ENCODE measurements at regions not wholly inside any gene's neighbourhood (a gene's known extent, or its start where the extent isn't known, plus 50 kb on each side); places are given as distances from the start of the nearest gene placed in this dataset.
"Not testable (repeated sequence)": the region's sequence is repeated elsewhere in the genome, so short reads cannot be mapped to it uniquely, and the experiment has no call there.

GRCh38 chr10:117797296-117797695, 249.4 kb downstream of the RAB11FIP2 start:
- DNase-seq = no peak

- no peak for DNase-seq
Observed at GRCh38 chr10:117801691-117802090, 245.1 kb downstream of the RAB11FIP2 start.

GRCh38 chr10:117804470-117805011, 242.2 kb downstream of the RAB11FIP2 start:
- no peak for DNase-seq

DNA sequence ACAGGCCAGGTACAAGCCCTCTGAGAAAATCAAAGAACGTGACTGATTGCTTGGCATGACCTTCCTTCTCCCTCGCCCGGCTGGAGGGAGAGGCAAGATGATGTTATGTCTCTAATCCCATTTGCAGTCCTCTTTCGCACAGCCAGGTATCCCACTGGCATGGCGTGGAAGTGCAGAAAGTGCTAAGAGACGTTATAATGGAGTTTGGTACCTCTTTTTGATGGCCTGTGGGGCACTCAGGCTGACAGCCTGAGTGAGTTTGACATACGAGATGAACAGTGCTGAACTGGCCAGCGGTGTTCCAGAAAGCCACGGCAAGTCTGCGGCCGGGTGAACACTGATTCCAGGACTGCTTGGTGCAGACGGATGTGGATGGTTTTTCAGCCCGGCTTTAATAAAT, 241.6 kb downstream of the RAB11FIP2 start:
- no peak for DNase-seq

DNA sequence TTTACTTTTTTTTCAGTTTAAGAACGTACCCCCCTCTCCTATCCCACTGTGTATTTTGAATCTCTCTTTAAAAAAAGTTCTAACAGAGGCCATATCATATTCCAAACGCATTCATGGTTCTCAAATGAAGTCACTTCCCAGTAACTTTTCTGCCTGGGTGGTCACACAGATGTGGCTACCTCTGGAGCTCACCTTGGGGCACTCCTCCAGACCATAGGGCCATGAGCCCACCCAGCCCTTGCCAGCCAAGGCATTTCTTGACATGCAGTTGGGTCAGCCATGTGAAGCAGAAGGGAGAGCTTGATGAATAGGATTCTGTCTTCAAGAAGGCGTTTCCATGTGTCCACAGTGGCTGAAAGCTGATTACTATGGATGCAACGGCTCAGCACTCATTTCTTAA, 239.3 kb downstream of the RAB11FIP2 start:
- DNase-seq = no peak

DNA sequence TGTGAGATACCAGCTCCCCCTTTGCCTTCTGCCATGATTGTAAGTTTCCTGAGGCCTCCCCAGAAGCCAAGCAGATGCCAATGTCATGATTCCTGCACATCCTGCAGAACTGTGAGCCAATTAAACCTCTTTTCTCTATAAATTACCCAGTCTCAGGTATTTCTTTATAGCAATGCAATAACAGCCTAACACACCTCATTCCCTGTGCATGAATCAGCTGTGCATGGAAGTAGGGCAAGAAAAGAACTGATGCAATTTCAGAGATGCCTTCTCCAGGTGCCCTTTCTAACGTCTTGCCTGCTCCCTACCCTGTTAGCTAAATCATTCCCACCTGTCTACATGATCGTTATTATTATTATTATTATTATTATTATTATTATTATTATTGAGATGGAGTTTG, 230.9 kb downstream of the RAB11FIP2 start:
- not testable (repeated sequence) for DNase-seq

DNA sequence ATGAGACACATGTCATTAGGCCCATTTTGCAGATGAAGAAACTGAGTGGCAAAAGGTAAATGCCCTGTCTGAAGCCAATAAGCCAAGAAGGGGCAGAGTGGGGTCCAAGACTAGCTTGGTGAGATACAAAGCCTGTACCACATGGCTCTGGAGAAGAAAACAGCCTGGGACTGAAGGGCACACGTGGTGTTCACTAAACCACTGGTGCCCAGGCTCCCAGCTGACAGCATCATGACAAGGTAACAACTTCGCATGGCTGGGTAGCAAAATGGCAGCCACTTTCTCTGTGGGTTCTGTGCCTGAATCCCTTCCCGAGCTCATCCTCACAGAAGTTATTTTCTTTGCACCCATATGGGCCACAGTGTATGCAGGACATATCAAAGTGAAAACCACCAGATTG, 229.6 kb downstream of the RAB11FIP2 start:
- no peak for DNase-seq

GRCh38 chr10:117818721-117819120, 228.0 kb downstream of the RAB11FIP2 start:
- no peak for DNase-seq

GRCh38 chr10:117819304-117819703, 227.4 kb downstream of the RAB11FIP2 start:
- no peak for DNase-seq

- DNase-seq = no peak
Observed at GRCh38 chr10:117823980-117824379, 222.8 kb downstream of the RAB11FIP2 start.

DNA sequence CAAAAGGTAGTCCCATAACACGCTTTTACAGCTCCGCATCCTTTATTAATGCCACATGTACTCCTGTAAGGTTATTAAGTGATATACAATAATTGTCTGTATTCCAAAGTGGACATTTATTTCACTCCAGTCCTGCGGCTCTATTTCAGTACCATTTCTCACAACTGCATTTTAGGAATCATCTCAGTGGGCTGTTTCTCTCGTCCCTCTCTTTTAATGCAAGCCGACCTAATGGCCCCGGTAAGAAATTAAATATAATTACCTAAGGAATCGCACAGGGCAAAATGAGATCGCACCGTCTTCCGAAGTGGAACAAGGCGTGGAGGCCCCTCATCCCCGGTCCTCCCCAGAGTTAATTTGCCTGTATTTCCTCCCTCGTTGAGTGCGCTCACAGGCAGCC, 216.5 kb downstream of the RAB11FIP2 start:
- DNase-seq = peak; percentile 20

DNA sequence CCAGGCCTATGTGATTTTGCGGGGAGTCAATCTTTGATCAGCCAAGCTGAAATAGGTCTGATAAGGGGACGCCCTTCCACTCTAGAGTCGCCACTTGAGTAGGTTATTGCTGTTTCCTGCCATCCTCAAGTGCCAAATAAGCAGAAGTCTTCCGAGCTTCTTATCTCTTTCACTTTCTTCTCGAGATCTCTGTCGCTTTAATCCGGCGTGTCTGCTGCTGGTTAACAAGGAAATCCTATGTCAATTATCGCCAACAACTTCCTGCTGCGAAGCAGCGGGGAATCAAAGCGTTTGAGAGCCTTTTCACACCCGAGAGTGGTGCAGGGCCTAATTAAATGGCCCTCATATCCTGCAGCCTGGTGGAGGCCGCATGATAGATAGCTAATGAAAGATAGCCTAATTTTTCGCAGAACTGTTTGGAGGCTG, 215.9 kb downstream of the RAB11FIP2 start:
- peak; percentile 63 for DNase-seq

DNA sequence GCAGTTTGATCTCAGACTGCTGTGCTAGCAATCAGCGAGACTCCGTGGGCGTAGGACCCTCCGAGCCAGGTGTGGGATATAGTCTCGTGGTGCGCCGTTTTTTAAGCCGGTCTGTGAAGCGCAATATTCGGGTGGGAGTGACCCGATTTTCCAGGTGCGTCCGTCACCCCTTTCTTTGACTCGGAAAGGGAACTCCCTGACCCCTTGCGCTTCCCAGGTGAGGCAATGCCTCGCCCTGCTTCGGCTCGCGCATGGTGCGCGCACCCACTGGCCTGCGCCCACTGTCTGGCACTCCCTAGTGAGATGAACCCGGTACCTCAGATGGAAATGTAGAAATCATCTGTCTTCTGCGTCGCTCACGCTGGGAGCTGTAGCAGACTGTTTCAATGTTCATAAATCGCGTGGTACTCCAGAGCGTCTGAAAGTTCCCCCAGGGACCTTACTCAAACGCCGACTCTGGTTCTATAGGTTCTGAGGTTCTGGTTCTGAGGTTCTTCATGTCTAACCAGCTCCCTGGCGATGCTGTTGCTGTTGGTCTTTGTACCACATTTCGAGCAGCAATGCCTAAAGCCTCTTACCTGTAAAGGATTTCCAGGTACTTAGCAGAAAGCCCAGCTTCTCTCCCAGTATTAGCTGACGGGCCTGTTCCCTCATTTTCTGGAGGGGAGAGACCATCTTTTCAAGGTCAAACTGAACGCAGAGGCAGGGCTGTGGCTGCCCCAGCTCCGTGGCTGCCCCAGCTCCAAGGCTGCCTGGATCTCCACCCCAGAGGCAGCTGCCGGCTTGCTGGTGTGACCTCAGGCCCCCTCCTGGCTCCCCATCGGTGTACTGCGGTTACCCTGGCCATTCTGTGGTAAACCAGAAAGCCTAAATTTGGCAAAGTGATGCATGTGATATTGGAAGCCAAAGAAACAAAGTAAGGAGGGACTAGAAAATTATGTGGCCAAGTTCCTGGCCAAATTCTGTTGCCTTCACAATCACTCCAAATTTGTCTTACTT, 207.9 kb downstream of the RAB11FIP2 start:
- not testable (repeated sequence) for DNase-seq

GRCh38 chr10:117856426-117856825, 190.3 kb downstream of the RAB11FIP2 start:
- not testable (repeated sequence) for DNase-seq

GRCh38 chr10:117860135-117860534, 186.6 kb downstream of the RAB11FIP2 start:
- DNase-seq = no peak

- DNase-seq = no peak
Observed at GRCh38 chr10:117860823-117861222, 185.9 kb downstream of the RAB11FIP2 start.

GRCh38 chr10:117861329-117861728, 185.4 kb downstream of the RAB11FIP2 start:
- DNase-seq = no peak

- DNase-seq = no peak
Observed at GRCh38 chr10:117863771-117864170, 183.0 kb downstream of the RAB11FIP2 start.

DNA sequence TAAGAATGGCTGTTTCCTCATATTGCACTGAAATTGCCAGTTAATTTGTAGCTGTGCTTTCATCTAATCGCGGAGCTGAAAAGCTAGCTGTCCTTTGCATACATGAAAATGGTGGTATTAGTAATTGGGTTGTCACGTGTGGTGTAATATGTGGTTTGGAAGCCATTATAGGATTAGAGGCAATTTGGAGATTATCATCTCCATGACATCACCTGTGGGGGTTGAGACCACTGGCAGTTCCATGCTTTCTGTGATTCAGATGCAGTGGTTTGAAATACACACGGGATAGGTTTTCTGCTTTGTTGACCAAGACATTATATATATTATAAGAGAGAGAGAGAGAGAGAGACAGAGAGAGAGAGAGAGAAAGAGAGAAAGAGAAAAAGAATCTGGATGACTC, 180.8 kb downstream of the RAB11FIP2 start:
- peak; percentile 68 for DNase-seq

GRCh38 chr10:117868151-117868550, 178.6 kb downstream of the RAB11FIP2 start:
- no peak for DNase-seq

DNA sequence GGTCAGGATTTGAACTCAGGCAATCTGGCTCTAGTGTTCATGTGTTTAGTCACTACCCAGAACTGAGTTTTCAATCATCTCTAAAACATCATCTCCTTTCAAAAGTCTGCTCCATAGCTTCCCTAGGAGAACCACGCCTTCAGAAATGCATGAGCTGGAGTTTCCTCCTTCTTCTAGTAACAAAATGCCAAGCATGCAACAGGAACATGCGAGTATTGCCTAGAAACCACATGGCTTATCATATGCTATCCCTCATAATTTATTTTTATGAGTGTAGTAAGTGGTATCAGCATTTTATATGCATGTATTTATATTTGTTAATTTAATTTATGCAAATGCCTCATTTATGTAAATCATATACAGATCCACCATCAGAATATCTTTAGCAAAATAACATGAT, 170.9 kb downstream of the RAB11FIP2 start:
- DNase-seq = no peak

DNA sequence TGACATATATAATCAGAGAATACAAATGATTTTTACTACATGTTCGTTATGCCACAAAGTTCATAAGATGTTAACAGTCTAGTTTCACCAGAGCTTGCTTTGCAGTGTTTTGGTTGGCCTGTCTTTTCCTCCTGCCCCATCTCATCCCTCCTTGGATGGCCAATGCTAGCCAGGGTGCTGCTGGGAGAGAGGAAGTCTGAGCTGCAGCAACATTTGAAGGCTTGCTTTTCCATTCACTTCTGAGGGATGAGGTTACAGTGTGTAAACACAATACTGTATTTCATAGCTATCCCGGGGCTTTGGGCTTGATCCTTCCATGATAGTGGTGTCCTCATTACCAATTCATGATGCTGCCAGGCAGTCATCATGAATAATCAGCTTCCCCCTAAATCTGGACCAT, 170.5 kb downstream of the RAB11FIP2 start:
- peak; percentile 9 for DNase-seq

- DNase-seq = no peak
Observed at GRCh38 chr10:117878626-117879025, 168.1 kb downstream of the RAB11FIP2 start.

DNA sequence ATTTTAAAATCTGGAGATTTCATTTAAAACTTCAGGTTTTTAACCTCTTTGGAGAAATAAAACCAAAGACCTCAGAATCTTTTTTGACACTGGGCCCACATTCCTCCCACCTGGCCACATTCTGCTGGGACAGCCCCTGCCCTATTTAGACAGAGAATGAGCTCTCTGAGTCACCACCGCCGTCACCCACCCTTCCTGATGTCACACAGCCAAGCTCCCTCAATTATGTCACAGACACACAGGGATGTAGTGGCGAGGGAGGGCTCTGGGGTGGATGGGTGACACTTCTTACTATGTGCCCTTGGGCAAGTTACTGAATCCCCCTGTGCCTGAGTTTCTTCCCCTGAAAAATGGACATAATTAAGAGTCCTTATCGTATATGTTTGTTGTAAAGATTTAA, 162.6 kb downstream of the RAB11FIP2 start:
- no peak for DNase-seq
